ENCODE measurements at regions not wholly inside any gene's neighbourhood (a gene's known extent, or its start where the extent isn't known, plus 50 kb on each side); places are given as distances from the start of the nearest gene placed in this dataset.

DNA sequence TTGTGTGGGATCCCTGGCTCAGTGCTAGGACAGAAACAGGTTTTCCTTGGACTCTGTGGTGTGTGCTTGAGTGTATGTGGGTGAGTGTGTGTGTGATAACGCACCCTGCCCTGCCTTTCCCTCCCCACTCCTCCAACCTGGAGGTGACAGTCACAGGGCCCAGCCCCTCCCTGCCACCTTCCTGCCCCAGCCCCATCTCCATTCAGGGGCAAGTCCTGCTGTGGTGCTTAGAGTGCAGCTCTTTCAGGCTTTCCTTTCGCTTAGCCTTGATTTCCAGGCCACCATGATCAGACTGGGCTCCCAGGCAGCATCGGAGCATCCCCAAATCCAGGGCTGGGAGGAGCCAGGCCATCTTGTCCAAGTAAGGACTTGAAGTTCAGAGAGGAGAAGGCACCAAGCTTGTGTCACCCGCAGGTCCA lies 185.2 kb downstream of the ZFP36L2 start:
- no peak for TF ChIP-seq EZH2 (IDR thresholded peaks at IDR 0.05; ENCODE audit: insufficient read depth, poor library complexity, severe bottlenecking)
- no peak for TF ChIP-seq EZH2phosphoT487 (IDR thresholded peaks at IDR 0.05; ENCODE audit: insufficient read depth, low read depth)
